ENCODE measurements at regions not wholly inside any gene's neighbourhood (a gene's known extent, or its start where the extent isn't known, plus 50 kb on each side); places are given as distances from the start of the nearest gene placed in this dataset.

- no peak for FAIRE-seq
- no peak for DNase-seq
- Histone ChIP-seq H3K27ac (ENCODE audit: low read depth in 2 of 2, low read length in 2 of 2) (no peak overlapping the region), H3K4me1 (ENCODE audit: control insufficient read depth in 2 of 3, insufficient read depth in 2 of 3, low read depth in 1 of 3, low read length in 3 of 3) (no peaks in the 10 kb centered on the region), H3K27me3 (ENCODE audit: control insufficient read depth, insufficient read depth, low read length) (no peaks in the 10 kb centered on the region), H3K4me3 (ENCODE audit: low read length in 3 of 3) (no peak overlapping the region), H3K36me3 (ENCODE audit: control insufficient read depth in 2 of 3, insufficient read depth in 3 of 3, low read length in 3 of 3) (no peaks in the 10 kb centered on the region), H3K9me3 (ENCODE audit: control insufficient read depth in 2 of 3, insufficient read depth in 1 of 3, low read length in 3 of 3) (no peaks in the 10 kb centered on the region), H3K9ac (ENCODE audit: low read length in 3 of 3) (no peak overlapping the region)
- TF ChIP-seq CTCF (IDR thresholded peaks at IDR 0.05; ENCODE audit: borderline replicate concordance, extremely low read depth, insufficient read depth): no peak
- intact Hi-C loops (cut with DNase I): no loop called here
These were observed 205.4 kb upstream of the PTPRD start for GRCh38 chr9:10818206-10818605.

GRCh38 chr9:10835791-10836463, 223.1 kb upstream of the PTPRD start:
- no peak for TF ChIP-seq CTCF (IDR thresholded peaks at IDR 0.05; ENCODE audit: borderline replicate concordance, extremely low read depth, insufficient read depth)
- no peak overlapping the region for H3K4me3 ChIP-seq (ENCODE audit: low read length in 3 of 3)
- no peaks in the 10 kb centered on the region for H3K4me1 ChIP-seq (ENCODE audit: control insufficient read depth in 2 of 3, insufficient read depth in 2 of 3, low read depth in 1 of 3, low read length in 3 of 3)
- H3K27ac ChIP-seq (ENCODE audit: low read depth in 2 of 2, low read length in 2 of 2): no peak overlapping the region
- intact Hi-C loops (cut with DNase I): no loop called here
- FAIRE-seq (no peak), DNase-seq (no peak)
- H3K9ac ChIP-seq (ENCODE audit: low read length in 3 of 3): no peak overlapping the region
- H3K36me3 ChIP-seq (ENCODE audit: control insufficient read depth in 2 of 3, insufficient read depth in 3 of 3, low read length in 3 of 3): no peaks in the 10 kb centered on the region
- H3K27me3 ChIP-seq (ENCODE audit: control insufficient read depth, insufficient read depth, low read length): no peaks in the 10 kb centered on the region
- H3K9me3 ChIP-seq (ENCODE audit: control insufficient read depth in 2 of 3, insufficient read depth in 1 of 3, low read length in 3 of 3): no peaks in the 10 kb centered on the region

GRCh38 chr9:10843151-10843550, 230.3 kb upstream of the PTPRD start:
- no peaks in the 10 kb centered on the region for H3K4me1 ChIP-seq (ENCODE audit: control insufficient read depth in 2 of 3, insufficient read depth in 2 of 3, low read depth in 1 of 3, low read length in 3 of 3)

More at GRCh38 chr9:10843151-10843550, 230.3 kb upstream of the PTPRD start:
- Histone ChIP-seq H3K4me3 (ENCODE audit: low read length in 3 of 3) (no peak overlapping the region), H3K9ac (ENCODE audit: low read length in 3 of 3) (no peak overlapping the region), H3K9me3 (ENCODE audit: control insufficient read depth in 2 of 3, insufficient read depth in 1 of 3, low read length in 3 of 3) (no peaks in the 10 kb centered on the region), H3K27ac (ENCODE audit: low read depth in 2 of 2, low read length in 2 of 2) (no peak overlapping the region), H3K27me3 (ENCODE audit: control insufficient read depth, insufficient read depth, low read length) (no peaks in the 10 kb centered on the region), H3K36me3 (ENCODE audit: control insufficient read depth in 2 of 3, insufficient read depth in 3 of 3, low read length in 3 of 3) (no peaks in the 10 kb centered on the region)
- no peak for DNase-seq
- no peak for TF ChIP-seq CTCF (IDR thresholded peaks at IDR 0.05; ENCODE audit: borderline replicate concordance, extremely low read depth, insufficient read depth)
- FAIRE-seq: no peak
- intact Hi-C loops (cut with DNase I): no loop called here

All from kidney (tissue), 13 donors.